Neural progenitor cell (in vitro differentiated cells): ENCODE measurements at regions not wholly inside any gene's neighbourhood (a gene's known extent, or its start where the extent isn't known, plus 50 kb on each side); places are given as distances from the start of the nearest gene placed in this dataset.
"Not testable (repeated sequence)": the region's sequence is repeated elsewhere in the genome, so short reads cannot be mapped to it uniquely, and the experiment has no call there.

ENCODE experiments used
- DNase-seq: peaks from one replicate; pipeline ENCODE4 v3.0.0-alpha.2; 2016; ENCODE audit warnings: low spot score
- H2AFZ ChIP-seq: fragments of 200-600 bp; sonication (generic); replicated peaks from 2 replicates; pipeline ENCODE4 v1.6.1; 2016; ENCODE audit warnings: antibody characterized with exemption
- H3F3A ChIP-seq: fragments of 200-600 bp; sonication (generic); 2 replicates; pipeline ENCODE4 v1.6.1; 2016; ENCODE audit warnings: antibody characterized with exemption, low read depth
- H3K27ac ChIP-seq: fragments of 200-600 bp; sonication (generic); 2 replicates; pipeline ENCODE4 v1.5.1; 2016; ENCODE audit warnings: mild to moderate bottlenecking
- H3K27me3 ChIP-seq: fragments of 200-600 bp; sonication (generic); 2 replicates; pipeline ENCODE4 v1.6.1; 2016; ENCODE audit warnings: mild to moderate bottlenecking, moderate library complexity
- H3K36me3 ChIP-seq: fragments of 200-600 bp; sonication (generic); 2 replicates; pipeline ENCODE4 v1.5.1; 2016
- H3K4me1 ChIP-seq: fragments of 200-600 bp; sonication (generic); 2 replicates; pipeline ENCODE4 v1.6.1; 2016; ENCODE audit warnings: mixed run types
- H3K4me2 ChIP-seq: fragments of 200-600 bp; sonication (generic); 2 replicates; pipeline ENCODE4 v1.6.1; 2016
- H3K4me3 ChIP-seq: fragments of 200-600 bp; sonication (generic); 2 replicates; pipeline ENCODE4 v1.5.1; 2016
- H3K79me2 ChIP-seq: fragments of 200-600 bp; sonication (generic); 2 replicates; pipeline ENCODE4 v1.6.1; 2016; ENCODE audit warnings: low read depth
- H3K9ac ChIP-seq: fragments of 200-600 bp; sonication (generic); 2 replicates; pipeline ENCODE4 v1.6.1; 2016
- H3K9me3 ChIP-seq: fragments of 200-600 bp; sonication (generic); 2 replicates; pipeline ENCODE4 v1.5.1; 2016; ENCODE audit warnings: low read depth
- H4K20me1 ChIP-seq: fragments of 200-600 bp; sonication (generic); 2 replicates; pipeline ENCODE4 v1.6.1; 2016; ENCODE audit warnings: low read depth
- H3K27ac Mint-ChIP-seq: 3 replicates; pipeline ENCODE4 v1.8.0; 2021; ENCODE audit warnings: mixed read lengths
- H3K27me3 Mint-ChIP-seq: 2 replicates; pipeline ENCODE4 v1.8.0; 2022; ENCODE audit warnings: low read depth, mild to moderate bottlenecking, inconsistent platforms, moderate library complexity, mixed read lengths; ENCODE audit not compliant: insufficient read depth
- H3K36me3 Mint-ChIP-seq: 3 replicates; pipeline ENCODE4 v1.8.0; 2021; ENCODE audit warnings: mixed read lengths
- H3K4me1 Mint-ChIP-seq: 3 replicates; pipeline ENCODE4 v1.8.0; 2021; ENCODE audit warnings: mixed read lengths
- H3K4me3 Mint-ChIP-seq: 3 replicates; pipeline ENCODE4 v1.8.0; 2021; ENCODE audit warnings: mild to moderate bottlenecking, moderate library complexity, mixed read lengths
- H3K9me3 Mint-ChIP-seq: 3 replicates; pipeline ENCODE4 v1.8.0; 2020; ENCODE audit warnings: mixed read lengths
- EZH2 ChIP-seq: fragments of 200-600 bp; sonication (generic); IDR thresholded peaks from 2 replicates; pipeline ENCODE4 v1.6.1; 2017; ENCODE audit warnings: antibody characterized with exemption, mild to moderate bottlenecking, moderate library complexity
- EZH2phosphoT487 ChIP-seq: fragments of 200-600 bp; sonication (generic); IDR thresholded peaks from 2 replicates; pipeline ENCODE4 v1.6.1; 2017; ENCODE audit warnings: antibody characterized with exemption
- TF ChIP-seq, protein P1 (sequence below): fragments of 200-600 bp; sonication (generic); IDR thresholded peaks from 2 replicates; pipeline ENCODE4 v1.5.1; 2017; ENCODE audit warnings: antibody characterized with exemption, mild to moderate bottlenecking

GRCh38 chr2:204407204-204408014 lies 137.9 kb upstream of the PARD3B start:
- Mint-ChIP-seq H3K4me1 (peaks cover 4% of the 10 kb centered on the region), H3K27me3 (peaks cover 1% of the 10 kb centered on the region), H3K27ac (no peak overlapping the region), H3K4me3 (no peak overlapping the region), H3K36me3 (peaks cover 4% of the 10 kb centered on the region), H3K9me3 (peaks cover 19% of the 10 kb centered on the region)
- Histone ChIP-seq H2AFZ (no peak overlapping the region), H3K4me3 (no peak overlapping the region), H3K27ac (no peak overlapping the region), H4K20me1 (no peaks in the 10 kb centered on the region), H3K4me1 (no peaks in the 10 kb centered on the region), H3K9ac (no peak overlapping the region), H3K27me3 (no peaks in the 10 kb centered on the region), H3K9me3 (peaks cover 3% of the 10 kb centered on the region), H3K36me3 (no peaks in the 10 kb centered on the region), H3K79me2 (no peaks in the 10 kb centered on the region), H3F3A (no peaks in the 10 kb centered on the region), H3K4me2 (no peak overlapping the region)
- TF ChIP-seq EZH2phosphoT487: no peak
- TF ChIP-seq, protein P1, sequence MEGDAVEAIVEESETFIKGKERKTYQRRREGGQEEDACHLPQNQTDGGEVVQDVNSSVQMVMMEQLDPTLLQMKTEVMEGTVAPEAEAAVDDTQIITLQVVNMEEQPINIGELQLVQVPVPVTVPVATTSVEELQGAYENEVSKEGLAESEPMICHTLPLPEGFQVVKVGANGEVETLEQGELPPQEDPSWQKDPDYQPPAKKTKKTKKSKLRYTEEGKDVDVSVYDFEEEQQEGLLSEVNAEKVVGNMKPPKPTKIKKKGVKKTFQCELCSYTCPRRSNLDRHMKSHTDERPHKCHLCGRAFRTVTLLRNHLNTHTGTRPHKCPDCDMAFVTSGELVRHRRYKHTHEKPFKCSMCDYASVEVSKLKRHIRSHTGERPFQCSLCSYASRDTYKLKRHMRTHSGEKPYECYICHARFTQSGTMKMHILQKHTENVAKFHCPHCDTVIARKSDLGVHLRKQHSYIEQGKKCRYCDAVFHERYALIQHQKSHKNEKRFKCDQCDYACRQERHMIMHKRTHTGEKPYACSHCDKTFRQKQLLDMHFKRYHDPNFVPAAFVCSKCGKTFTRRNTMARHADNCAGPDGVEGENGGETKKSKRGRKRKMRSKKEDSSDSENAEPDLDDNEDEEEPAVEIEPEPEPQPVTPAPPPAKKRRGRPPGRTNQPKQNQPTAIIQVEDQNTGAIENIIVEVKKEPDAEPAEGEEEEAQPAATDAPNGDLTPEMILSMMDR: no peak
- TF ChIP-seq EZH2: no peak
- DNase-seq: no peak

DNA sequence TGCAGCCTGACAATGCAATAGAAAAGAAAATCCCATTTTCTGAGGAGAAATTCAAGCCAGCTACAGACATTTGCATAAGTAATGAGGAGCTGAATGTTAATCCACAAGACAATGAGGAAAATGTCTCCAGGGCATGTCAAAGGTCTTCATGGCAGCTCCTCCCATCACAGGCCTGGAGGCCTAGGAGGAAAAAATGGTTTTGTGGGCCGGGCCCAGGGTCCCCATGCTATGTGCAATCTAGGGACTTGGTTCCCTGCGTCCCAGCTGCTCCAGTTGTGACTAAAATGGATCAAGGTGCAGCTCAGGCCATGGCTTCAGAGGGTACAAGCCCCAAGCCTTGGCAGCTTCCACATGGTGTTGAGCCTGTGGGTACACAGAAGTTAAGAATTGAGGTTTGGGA lies 132.5 kb upstream of the PARD3B start:
- H3K9me3 ChIP-seq: peaks cover 12% of the 10 kb centered on the region
- H3K27me3 Mint-ChIP-seq, DNase-seq, H3K27ac Mint-ChIP-seq, H3F3A ChIP-seq, H2AFZ ChIP-seq, H4K20me1 ChIP-seq, H3K4me3 ChIP-seq, H3K36me3 Mint-ChIP-seq, H3K4me2 ChIP-seq, H3K4me3 Mint-ChIP-seq, H3K27ac ChIP-seq, H3K79me2 ChIP-seq, H3K36me3 ChIP-seq, H3K27me3 ChIP-seq, H3K9ac ChIP-seq: not testable (repeated sequence)
- H3K9me3 Mint-ChIP-seq: peaks cover 34% of the 10 kb centered on the region
- H3K4me1 Mint-ChIP-seq: peaks cover 12% of the 10 kb centered on the region
- peaks cover 13% of the 10 kb centered on the region for H3K4me1 ChIP-seq

- Histone ChIP-seq H3K9me3 (peaks cover 12% of the 10 kb centered on the region), H3K27me3 (no peaks in the 10 kb centered on the region), H3K36me3 (no peaks in the 10 kb centered on the region), H2AFZ (peak overlapping the region; percentile 97), H3K79me2 (no peaks in the 10 kb centered on the region), H3K4me3 (no peak overlapping the region), H3K9ac (no peak overlapping the region), H3K27ac (no peak overlapping the region), H3F3A (no peaks in the 10 kb centered on the region), H3K4me2 (peak overlapping the region; percentile 39), H4K20me1 (no peaks in the 10 kb centered on the region), H3K4me1 (peaks cover 13% of the 10 kb centered on the region)
- Mint-ChIP-seq H3K27ac (peak overlapping the region; percentile 86), H3K36me3 (peaks cover 6% of the 10 kb centered on the region), H3K4me1 (peaks cover 12% of the 10 kb centered on the region), H3K27me3 (peaks cover 2% of the 10 kb centered on the region), H3K4me3 (no peak overlapping the region), H3K9me3 (peaks cover 30% of the 10 kb centered on the region)
- no peak for DNase-seq
- TF ChIP-seq EZH2phosphoT487 (no peak), EZH2 (no peak)
- TF ChIP-seq, protein P1: no peak
Observed at GRCh38 chr2:204415406-204416181, 129.7 kb upstream of the PARD3B start.

DNA sequence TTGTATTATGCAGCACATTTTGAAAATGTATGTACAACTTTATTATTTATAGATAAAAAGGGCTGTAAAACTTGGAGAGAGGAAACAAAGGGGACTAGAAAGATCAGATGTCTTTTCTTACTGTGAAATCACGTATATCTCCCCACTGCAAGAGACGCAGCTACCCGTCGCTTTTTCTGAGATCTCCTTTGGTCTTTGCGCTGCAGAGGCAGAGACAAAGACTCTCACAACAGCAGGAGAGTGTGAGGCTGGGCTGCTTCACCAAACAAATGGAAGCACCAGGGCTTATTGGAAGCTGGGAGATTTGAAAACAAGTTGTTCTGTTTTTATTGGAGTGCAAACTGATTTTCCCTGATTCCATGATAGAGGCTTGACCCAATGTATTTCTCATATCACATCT lies 129.0 kb upstream of the PARD3B start:
- Histone ChIP-seq H3K36me3 (no peaks in the 10 kb centered on the region), H3F3A (no peaks in the 10 kb centered on the region), H3K4me2 (peak overlapping the region; percentile 39), H3K27me3 (no peaks in the 10 kb centered on the region), H3K9ac (no peak overlapping the region), H2AFZ (peak overlapping the region; percentile 97), H3K27ac (no peak overlapping the region), H3K9me3 (peaks cover 12% of the 10 kb centered on the region), H3K4me1 (peaks cover 13% of the 10 kb centered on the region), H4K20me1 (no peaks in the 10 kb centered on the region), H3K79me2 (no peaks in the 10 kb centered on the region), H3K4me3 (no peak overlapping the region)
- peaks cover 6% of the 10 kb centered on the region for H3K36me3 Mint-ChIP-seq
- DNase-seq: peak; percentile 44
- H3K27ac Mint-ChIP-seq: peak overlapping the region; percentile 86
- peaks cover 2% of the 10 kb centered on the region for H3K27me3 Mint-ChIP-seq
- TF ChIP-seq, protein P1: no peak
- TF ChIP-seq EZH2 (no peak), EZH2phosphoT487 (no peak)
- peaks cover 12% of the 10 kb centered on the region for H3K4me1 Mint-ChIP-seq
- peaks cover 26% of the 10 kb centered on the region for H3K9me3 Mint-ChIP-seq
- no peak overlapping the region for H3K4me3 Mint-ChIP-seq
